HG02938 (cell line): ENCODE measurements at regions not wholly inside any gene's neighbourhood (a gene's known extent, or its start where the extent isn't known, plus 50 kb on each side); places are given as distances from the start of the nearest gene placed in this dataset.

Experiments used
- ATAC-seq: cut with Tn5 transposase; IDR thresholded peaks from one replicate; pipeline ENCODE4 v1.9.1; 2021; ENCODE audit warnings: mild to moderate bottlenecking, moderate library complexity; ENCODE audit not compliant: unreplicated experiment

DNA sequence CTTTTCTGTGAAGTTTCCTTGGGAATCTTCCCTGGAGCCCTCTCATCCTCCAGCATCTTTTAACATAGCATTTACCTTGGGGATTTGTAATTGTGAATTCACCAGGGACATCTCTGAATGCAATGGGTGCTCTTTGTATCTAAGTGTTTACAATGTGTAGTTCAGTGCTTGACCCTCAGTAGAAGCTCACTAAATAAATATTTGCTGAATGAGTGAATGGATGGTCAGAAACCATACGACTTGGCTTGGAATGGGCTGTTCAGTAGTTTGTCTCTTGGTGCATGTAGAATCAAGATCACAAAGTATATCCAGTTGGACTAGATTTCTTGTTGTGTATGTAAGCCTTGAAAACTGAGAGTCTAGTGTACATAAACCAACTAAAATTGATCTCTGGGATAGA lies 81.8 kb upstream of the MEF2C start:
- ATAC-seq = no peak

DNA sequence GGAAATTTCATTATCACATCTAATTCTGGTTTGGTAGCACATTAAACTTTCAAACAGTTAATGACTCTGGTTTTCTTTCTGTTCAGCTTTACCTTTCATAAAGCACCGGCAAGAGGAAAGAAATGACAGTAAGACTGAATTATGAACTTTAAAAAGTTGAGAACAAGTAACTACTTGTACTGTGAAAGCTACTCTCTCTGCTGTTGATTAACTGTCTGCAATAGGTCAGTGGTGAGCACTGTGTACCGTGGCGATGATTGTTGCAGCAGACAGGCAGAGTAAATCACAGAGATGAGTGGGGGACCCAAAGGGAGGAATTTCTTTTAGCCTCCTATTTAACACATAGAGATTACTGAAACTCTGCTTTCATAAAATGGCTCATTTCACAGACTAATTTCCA lies 74.0 kb upstream of the MEF2C start:
- no peak for ATAC-seq

- ATAC-seq = no peak
Measured at GRCh38 chr5:88956416-88956815, 73.4 kb upstream of the MEF2C start.

- no peak for ATAC-seq
Measured at GRCh38 chr5:88955403-88955802, 72.4 kb upstream of the MEF2C start.

DNA sequence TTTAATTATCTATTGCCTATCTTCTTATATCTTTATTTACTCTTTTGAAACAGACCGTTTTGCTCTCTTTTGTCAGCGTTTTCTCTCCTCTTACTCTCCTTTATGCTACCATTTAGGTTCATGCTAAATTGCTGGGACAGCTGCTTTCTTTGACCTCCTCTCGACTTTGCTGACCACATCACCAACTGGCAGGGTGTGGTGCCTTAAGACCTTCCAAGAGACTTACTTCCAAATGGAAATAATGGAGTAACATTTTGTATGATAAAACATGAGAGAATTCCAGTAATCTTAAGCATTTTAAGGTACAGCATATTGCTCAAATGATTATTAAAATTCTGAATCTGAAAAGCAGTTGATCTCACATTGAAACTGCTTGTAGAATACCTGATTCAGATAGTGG lies 71.5 kb upstream of the MEF2C start:
- ATAC-seq = no peak

DNA sequence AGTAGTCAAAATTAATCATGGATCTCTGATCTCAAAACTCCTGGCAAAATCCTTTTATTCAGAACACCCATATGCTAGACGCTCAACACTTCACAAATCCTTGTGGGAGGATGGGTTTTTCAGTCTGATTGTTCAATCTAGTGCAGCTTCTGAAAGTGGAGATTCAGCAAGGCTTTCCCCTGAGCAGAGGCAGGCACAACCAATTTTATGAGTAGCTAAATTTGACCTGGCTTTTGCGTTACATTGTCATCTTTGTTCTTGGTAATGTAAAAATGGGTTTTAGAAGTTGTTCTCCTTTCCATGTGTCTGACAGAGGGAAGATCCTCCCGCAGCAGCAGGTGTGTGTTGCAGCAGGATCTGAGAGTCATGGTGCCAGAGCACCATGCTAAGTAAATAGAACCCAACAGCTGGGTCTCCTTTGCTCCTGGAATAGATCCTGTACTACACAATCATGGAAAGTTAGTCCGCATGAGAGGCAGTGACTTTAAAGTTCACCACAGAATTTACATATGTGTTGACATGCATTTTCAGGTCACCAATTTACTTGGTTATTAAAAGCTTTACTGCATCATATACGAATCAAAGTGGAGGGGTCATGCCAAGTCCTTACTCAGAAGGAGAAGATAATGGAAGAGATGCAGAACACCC lies 70.1 kb upstream of the MEF2C start:
- no peak for ATAC-seq

DNA sequence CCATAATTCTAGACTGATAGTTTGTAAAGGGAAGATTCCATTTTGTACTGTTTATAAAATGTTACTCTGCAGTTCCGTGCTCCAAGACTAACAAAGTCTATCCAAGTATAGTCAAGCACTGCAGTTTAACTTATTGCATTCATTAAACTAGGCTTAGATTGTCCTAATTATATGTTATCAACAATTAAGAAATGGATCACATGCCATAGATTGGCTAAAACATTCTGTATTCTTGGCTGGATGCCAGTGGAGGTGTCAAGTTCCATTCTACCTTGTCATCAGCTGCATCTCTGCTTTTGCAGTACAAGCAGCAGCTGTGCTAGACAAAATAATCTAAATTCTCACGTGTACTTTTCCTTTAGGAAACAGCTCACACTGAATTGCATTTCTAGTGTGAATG lies 69.4 kb upstream of the MEF2C start:
- no peak for ATAC-seq

DNA sequence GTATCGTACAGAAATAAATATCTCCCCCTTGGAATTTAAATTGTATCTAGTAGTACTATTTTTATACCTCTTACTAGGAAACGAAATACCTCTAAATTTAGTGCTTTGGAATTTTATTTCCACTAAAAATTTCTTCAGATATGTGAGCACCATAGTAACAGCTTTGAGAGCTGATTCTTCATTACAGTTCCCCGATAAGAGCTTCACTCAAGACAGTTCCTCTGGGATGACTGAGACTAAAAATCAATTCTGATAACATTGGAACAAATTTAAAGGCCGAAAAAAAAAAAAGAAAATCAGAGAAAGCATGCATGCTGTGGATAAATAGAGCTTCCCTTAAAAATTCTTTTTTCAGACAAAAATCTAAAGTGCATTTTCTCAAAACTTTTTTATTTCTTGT lies 68.5 kb upstream of the MEF2C start:
- no peak for ATAC-seq

DNA sequence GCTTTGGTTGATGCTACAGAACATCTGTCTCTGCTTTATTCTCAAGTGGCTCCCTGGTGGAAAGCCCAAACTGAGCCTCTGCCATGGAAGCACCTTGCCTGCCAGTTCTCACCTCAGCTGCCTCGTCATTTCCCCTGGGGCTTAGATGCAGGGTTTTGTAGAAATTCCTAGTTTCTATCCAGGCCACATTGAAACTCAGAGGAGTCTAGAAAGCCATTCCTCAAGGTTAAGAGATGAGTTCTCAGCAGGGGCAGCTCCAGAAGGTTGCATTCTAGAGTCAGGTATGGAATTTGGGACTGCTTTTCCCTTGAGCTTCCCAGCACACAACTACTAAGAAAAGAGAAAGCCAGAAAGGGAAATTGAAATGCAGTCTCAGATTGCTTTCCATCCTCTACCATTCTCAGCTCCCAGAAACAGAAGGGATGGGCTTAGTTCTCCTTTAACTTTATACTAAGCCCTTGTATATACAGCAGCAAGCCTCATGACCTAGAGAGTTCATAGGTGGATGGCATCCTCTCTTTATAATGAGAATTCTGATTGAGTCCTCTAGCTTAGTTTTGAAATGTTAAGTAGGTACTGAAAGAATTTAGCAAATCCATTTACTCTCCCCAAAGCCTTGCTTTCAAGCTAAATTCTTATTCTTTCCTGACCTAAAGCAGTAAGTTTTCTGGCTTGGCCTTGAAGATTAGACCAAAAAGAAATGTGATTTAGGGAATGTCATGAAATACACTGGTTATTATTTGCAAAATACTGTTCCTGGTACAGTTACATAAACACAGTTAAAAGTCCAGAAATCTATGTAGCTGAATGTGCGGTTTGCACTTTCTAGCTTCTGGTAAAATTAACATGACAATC lies 66.0 kb upstream of the MEF2C start:
- ATAC-seq = no peak

GRCh38 chr5:88944751-88945531 lies 62.0 kb upstream of the MEF2C start:
- ATAC-seq = no peak

GRCh38 chr5:88941581-88941980 lies 58.6 kb upstream of the MEF2C start:
- no peak for ATAC-seq

DNA sequence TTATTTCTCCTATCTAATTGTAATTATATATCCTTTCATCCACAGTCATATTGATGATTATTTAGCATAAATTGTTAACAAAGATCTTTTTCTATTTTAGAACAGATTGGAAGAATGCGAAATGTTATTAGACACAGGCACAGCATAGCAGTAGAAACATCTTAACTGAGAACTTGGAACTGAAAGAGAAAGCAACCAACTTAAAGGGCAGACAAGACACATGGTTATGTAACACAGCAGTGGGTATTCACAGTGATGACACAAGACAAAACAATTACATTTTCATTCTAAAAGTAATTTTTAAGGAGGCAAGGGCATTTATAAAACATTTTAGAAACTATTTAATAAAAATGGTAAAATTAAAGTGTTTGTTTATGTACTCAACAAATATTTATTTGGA lies 57.7 kb upstream of the MEF2C start:
- peak; percentile 81 for ATAC-seq

DNA sequence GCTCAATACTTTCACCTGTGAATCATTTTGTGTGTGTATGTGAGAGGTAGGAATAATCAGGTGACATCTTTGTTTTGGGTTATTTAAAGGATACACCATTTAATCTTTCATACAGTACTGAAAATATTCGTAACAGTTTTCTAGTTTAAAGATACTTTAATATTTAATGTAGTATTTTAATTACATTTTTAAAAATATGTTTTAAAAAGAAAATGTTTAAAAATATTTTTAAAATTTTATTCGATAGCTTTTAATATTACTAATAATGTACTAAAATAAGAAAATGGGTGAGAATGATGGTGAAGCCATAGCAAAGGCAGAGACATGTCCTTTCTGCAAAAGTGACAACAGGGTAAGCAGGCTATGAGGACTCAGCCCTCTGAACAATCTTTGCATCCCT lies 56.3 kb upstream of the MEF2C start:
- no peak for ATAC-seq

GRCh38 chr5:88938488-88938887 lies 55.5 kb upstream of the MEF2C start:
- no peak for ATAC-seq

DNA sequence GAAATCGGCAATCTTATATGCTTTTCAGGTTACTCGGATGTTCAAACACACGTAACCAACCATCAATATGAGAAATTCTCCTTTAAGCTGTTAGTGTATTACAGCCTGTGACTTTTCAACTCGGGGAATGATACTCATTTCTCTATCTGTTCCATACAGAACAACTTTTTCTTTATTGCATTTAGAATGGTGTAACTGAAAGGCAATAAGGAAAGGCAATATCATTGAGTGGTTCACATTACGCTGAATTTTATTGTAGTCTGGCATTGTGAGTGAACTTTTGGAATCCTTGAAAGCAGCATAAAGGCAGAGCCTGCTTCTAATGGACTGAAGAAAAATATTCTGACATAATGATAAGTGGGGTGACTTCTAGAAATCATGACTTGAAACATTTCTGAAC lies 54.4 kb upstream of the MEF2C start:
- ATAC-seq = no peak

- ATAC-seq = no peak
Measured at GRCh38 chr5:88934439-88934838, 51.5 kb upstream of the MEF2C start.
